ENCODE measurements at regions not wholly inside any gene's neighbourhood (a gene's known extent, or its start where the extent isn't known, plus 50 kb on each side); places are given as distances from the start of the nearest gene placed in this dataset.

DNA sequence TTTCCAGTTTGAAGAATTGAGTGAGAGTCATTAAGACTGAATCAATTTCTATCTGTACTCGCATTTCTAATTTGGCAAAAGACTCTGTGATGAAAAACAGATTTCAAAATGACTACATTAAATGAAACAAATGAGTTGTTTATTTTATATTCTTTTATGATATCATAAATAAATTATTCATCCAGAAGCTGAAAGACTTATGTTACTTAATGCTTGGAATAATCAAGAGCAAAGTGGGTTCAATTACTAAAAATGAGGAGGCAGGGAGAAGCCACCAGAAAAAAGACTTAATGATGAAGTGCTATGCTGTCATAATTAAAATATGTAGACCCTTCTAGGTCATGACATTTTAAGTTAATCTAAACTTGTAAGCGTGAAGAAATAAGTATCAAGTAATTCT is 130.6 kb upstream of the FERMT1 start:
- ChIA-PET CTCF (no interaction called here), POLR2A (no interaction called here)
- no TSS peak for BruUV-seq (replicated peaks)
- Mint-ChIP-seq H3K27me3 (ENCODE audit: insufficient read depth, unreplicated experiment) (no peaks in the 10 kb centered on the region), H3K4me1 (ENCODE audit: insufficient read depth, unreplicated experiment) (no peaks in the 10 kb centered on the region), H3K27ac (ENCODE audit: low read depth, unreplicated experiment) (no peak overlapping the region), H3K9me3 (ENCODE audit: unreplicated experiment) (no peaks in the 10 kb centered on the region), H3K4me3 (ENCODE audit: unreplicated experiment) (no peak overlapping the region), H3K36me3 (ENCODE audit: insufficient read depth, unreplicated experiment) (no peaks in the 10 kb centered on the region)
- intact Hi-C loops (cut with micrococcal nuclease) = no loop called here
- TF ChIP-seq, protein P1, sequence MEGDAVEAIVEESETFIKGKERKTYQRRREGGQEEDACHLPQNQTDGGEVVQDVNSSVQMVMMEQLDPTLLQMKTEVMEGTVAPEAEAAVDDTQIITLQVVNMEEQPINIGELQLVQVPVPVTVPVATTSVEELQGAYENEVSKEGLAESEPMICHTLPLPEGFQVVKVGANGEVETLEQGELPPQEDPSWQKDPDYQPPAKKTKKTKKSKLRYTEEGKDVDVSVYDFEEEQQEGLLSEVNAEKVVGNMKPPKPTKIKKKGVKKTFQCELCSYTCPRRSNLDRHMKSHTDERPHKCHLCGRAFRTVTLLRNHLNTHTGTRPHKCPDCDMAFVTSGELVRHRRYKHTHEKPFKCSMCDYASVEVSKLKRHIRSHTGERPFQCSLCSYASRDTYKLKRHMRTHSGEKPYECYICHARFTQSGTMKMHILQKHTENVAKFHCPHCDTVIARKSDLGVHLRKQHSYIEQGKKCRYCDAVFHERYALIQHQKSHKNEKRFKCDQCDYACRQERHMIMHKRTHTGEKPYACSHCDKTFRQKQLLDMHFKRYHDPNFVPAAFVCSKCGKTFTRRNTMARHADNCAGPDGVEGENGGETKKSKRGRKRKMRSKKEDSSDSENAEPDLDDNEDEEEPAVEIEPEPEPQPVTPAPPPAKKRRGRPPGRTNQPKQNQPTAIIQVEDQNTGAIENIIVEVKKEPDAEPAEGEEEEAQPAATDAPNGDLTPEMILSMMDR (IDR thresholded peaks at IDR 0.05; ENCODE audit: unreplicated experiment) = no peak
- DNase-seq (ENCODE audit: unreplicated experiment) = no peak

DNA sequence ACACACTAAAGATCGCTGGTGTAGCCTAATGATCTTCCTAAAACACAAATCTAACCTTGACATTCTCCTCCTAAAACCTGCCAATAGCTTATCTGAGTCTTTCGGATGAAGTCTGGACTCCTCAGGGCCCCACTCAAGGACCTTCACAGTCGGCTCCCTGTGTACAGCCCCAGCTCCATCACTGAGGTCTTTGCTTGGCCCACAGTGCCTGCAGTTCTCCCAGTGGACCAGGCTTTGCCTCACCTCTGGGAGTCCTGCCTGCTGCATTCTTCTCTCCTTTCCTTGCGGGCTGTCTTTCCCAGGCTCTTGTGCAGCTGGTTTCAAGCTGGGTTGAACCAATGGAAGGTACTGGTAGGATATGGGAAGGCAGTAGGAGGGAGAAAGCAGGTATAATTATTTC is 122.6 kb upstream of the FERMT1 start:
- ChIA-PET POLR2A (interaction anchor here (1.0 kb wide), 1 partner anchor 14 kb away, joined by 4 read pairs; no protein-coding TSS in a partner anchor), CTCF (interaction anchor here (0.5 to 1.4 kb wide), 3 partner anchors 21 to 1041 kb away, joined by 3 read pairs; no protein-coding TSS in a partner anchor)
- peaks cover 2% of the 10 kb centered on the region for H3K27me3 Mint-ChIP-seq (ENCODE audit: insufficient read depth, unreplicated experiment)
- BruUV-seq (replicated peaks) = no TSS peak
- H3K27ac Mint-ChIP-seq (ENCODE audit: low read depth, unreplicated experiment) = no peak overlapping the region
- peaks cover 4% of the 10 kb centered on the region for H3K9me3 Mint-ChIP-seq (ENCODE audit: unreplicated experiment)
- H3K4me3 Mint-ChIP-seq (ENCODE audit: unreplicated experiment) = no peak overlapping the region
- no peaks in the 10 kb centered on the region for H3K4me1 Mint-ChIP-seq (ENCODE audit: insufficient read depth, unreplicated experiment)
- TF ChIP-seq, protein P1 (IDR thresholded peaks at IDR 0.05; ENCODE audit: unreplicated experiment) = no peak
- intact Hi-C loops (cut with micrococcal nuclease) = no loop called here
- DNase-seq (ENCODE audit: unreplicated experiment) = no peak
- H3K36me3 Mint-ChIP-seq (ENCODE audit: insufficient read depth, unreplicated experiment) = no peaks in the 10 kb centered on the region

DNA sequence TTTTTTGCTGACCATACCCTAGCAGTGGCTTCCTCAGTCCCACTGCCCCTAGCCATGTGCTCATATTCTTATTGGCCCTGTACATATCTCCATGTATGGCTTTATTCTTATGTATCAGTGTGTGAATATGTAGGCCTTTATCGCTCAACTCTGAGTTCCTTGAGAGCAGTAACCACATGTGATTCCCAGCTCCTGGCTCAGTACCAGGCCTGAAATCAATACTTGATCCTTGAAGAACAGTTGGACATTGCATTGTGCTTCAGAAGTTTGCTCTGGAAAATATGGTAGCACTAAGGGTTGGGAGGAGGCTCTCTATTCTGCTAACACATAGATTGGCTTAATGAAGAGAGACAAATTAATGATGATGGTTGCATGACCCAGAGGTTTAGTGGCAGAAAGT is 118.8 kb upstream of the FERMT1 start:
- no peaks in the 10 kb centered on the region for H3K36me3 Mint-ChIP-seq (ENCODE audit: insufficient read depth, unreplicated experiment)
- CTCF ChIA-PET = interaction anchor here (0.5 to 0.7 kb wide), 4 partner anchors 64 to 1515 kb away, joined by 3 to 5 read pairs (median 3); no protein-coding TSS in a partner anchor
- no peak overlapping the region for H3K4me3 Mint-ChIP-seq (ENCODE audit: unreplicated experiment)
- peaks cover 8% of the 10 kb centered on the region for H3K9me3 Mint-ChIP-seq (ENCODE audit: unreplicated experiment)
- intact Hi-C loops (cut with micrococcal nuclease) = no loop called here
- no peak overlapping the region for H3K27ac Mint-ChIP-seq (ENCODE audit: low read depth, unreplicated experiment)
- H3K27me3 Mint-ChIP-seq (ENCODE audit: insufficient read depth, unreplicated experiment) = peaks cover 12% of the 10 kb centered on the region
- POLR2A ChIA-PET = no interaction called here
- TF ChIP-seq, protein P1 (IDR thresholded peaks at IDR 0.05; ENCODE audit: unreplicated experiment) = no peak
- H3K4me1 Mint-ChIP-seq (ENCODE audit: insufficient read depth, unreplicated experiment) = no peaks in the 10 kb centered on the region
- no peak for DNase-seq (ENCODE audit: unreplicated experiment)
- no TSS peak for BruUV-seq (replicated peaks)

DNA sequence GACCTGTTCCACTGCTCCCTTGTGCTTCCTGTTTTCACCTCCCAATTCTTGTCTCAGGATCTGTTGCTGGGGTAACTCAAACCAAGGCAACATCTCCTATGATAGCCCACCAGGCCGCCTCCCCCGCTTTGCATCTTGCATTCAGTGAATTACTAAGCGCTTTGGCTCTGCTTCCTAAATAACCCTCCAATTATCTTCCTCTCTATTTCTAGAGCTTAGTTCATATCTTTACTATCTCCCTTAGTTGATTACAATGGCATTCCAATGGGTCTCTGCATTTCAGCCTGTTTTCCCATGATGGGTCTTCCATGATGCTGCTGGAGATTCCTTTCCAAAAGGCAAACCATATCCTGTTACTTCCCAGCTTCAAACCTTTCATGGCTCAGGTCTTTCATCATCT is 117.2 kb upstream of the FERMT1 start:
- no TSS peak for BruUV-seq (replicated peaks)
- TF ChIP-seq, protein P1 (IDR thresholded peaks at IDR 0.05; ENCODE audit: unreplicated experiment) = no peak
- Mint-ChIP-seq H3K27ac (ENCODE audit: low read depth, unreplicated experiment) (no peak overlapping the region), H3K9me3 (ENCODE audit: unreplicated experiment) (peaks cover 8% of the 10 kb centered on the region), H3K36me3 (ENCODE audit: insufficient read depth, unreplicated experiment) (no peaks in the 10 kb centered on the region), H3K27me3 (ENCODE audit: insufficient read depth, unreplicated experiment) (peaks cover 12% of the 10 kb centered on the region), H3K4me1 (ENCODE audit: insufficient read depth, unreplicated experiment) (no peaks in the 10 kb centered on the region), H3K4me3 (ENCODE audit: unreplicated experiment) (no peak overlapping the region)
- no peak for DNase-seq (ENCODE audit: unreplicated experiment)
- intact Hi-C loops (cut with micrococcal nuclease) = no loop called here
- ChIA-PET POLR2A (no interaction called here), CTCF (interaction anchor here (0.6 kb wide), 2 partner anchors 25 to 319 kb away, joined by 3 read pairs; no protein-coding TSS in a partner anchor)
